ENCODE measurements at regions not wholly inside any gene's neighbourhood (a gene's known extent, or its start where the extent isn't known, plus 50 kb on each side); places are given as distances from the start of the nearest gene placed in this dataset.

DNA sequence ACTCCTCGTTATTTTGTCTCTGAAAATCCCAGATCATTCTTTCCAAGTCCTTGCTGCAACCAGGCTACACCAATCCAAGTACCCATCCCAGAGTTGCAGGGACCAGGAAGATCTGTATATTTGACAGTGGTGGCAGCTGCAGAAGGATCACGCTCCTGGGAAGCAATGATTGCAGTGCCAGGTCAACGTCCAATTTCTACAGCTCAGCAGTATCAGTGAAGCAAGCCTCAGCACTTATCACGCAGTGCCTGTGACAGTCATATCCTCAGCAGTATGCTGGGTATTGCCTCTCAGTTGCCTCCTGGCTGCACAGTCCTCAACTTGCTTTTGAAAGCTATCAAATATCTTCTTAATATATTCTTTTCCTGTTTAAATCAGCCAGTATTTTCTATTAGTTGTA lies 66.7 kb downstream of the BARHL2 start:
- Histone ChIP-seq H3K27me3 (ENCODE audit: insufficient read depth, low read length) (no peaks in the 10 kb centered on the region), H3K4me3 (ENCODE audit: low read length) (no peak overlapping the region), H3K9me3 (ENCODE audit: insufficient read depth, low read depth, low read length) (no peaks in the 10 kb centered on the region), H3K27ac (ENCODE audit: low read depth, low read length) (no peak overlapping the region), H3K9ac (ENCODE audit: low read depth, low read length) (no peak overlapping the region), H3K36me3 (ENCODE audit: insufficient read depth, low read length) (no peaks in the 10 kb centered on the region), H3K4me1 (ENCODE audit: insufficient read depth, low read length) (no peaks in the 10 kb centered on the region)
- 90% methylated on average over 4 of the region's 4 CpGs for WGBS

DNA sequence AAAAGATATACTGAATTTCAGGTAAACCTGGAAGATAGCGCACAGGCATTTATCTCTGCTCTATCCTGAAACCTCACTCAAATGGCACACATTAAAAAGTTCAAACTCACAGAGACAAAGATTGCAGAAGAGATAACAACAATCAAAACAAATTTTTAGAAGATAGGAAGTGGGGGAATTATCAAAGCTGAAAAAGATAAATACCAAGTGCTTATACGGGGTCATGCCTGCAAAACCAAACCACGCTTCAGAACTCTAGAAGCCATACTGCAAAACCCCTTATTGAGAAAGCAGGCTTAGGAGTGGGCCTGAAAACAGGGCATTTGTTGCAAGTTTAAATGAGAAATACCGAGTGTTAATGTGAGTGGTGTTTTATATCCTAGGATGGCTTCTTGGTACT lies 76.8 kb downstream of the BARHL2 start:
- no peak overlapping the region for H3K4me3 ChIP-seq (ENCODE audit: low read length)
- 0 out of 2 replicates have a peak, but pooled peaks cover 3% of the 10 kb centered on the region for H3K4me1 ChIP-seq (ENCODE audit: insufficient read depth, low read length)
- 98% methylated on average over 4 of the region's 4 CpGs for WGBS
- no peaks in the 10 kb centered on the region for H3K27me3 ChIP-seq (ENCODE audit: insufficient read depth, low read length)
- H3K27ac ChIP-seq (ENCODE audit: low read depth, low read length) = no peak overlapping the region
- H3K9ac ChIP-seq (ENCODE audit: low read depth, low read length) = no peak overlapping the region
- no peaks in the 10 kb centered on the region for H3K9me3 ChIP-seq (ENCODE audit: insufficient read depth, low read depth, low read length)
- H3K36me3 ChIP-seq (ENCODE audit: insufficient read depth, low read length) = no peaks in the 10 kb centered on the region

DNA sequence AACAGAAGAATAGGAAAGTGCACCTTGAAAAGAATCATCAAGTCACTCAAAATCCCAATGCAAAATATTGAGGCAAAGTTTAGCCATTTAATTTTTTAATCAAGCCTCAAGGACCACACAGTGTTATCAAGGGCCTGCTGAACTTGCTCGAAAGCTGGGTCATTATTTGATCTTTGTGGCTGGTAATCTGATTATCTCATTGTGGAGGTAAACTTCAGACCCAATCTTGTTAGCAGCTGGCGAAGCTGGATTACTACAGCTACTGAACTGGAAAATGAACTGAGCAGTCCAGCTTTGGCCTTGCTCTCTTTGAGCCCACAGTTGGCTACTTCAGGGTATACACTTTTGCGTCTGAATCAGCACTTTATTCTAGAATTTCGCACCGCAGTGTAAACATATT lies 94.4 kb downstream of the BARHL2 start:
- no peak overlapping the region for H3K27ac ChIP-seq (ENCODE audit: low read depth, low read length)
- WGBS = 93% methylated on average over 5 of the region's 5 CpGs
- no peaks in the 10 kb centered on the region for H3K36me3 ChIP-seq (ENCODE audit: insufficient read depth, low read length)
- H3K27me3 ChIP-seq (ENCODE audit: insufficient read depth, low read length) = no peaks in the 10 kb centered on the region
- no peaks in the 10 kb centered on the region for H3K4me1 ChIP-seq (ENCODE audit: insufficient read depth, low read length)
- H3K9me3 ChIP-seq (ENCODE audit: insufficient read depth, low read depth, low read length) = no peaks in the 10 kb centered on the region
- H3K4me3 ChIP-seq (ENCODE audit: low read length) = no peak overlapping the region
- no peak overlapping the region for H3K9ac ChIP-seq (ENCODE audit: low read depth, low read length)

DNA sequence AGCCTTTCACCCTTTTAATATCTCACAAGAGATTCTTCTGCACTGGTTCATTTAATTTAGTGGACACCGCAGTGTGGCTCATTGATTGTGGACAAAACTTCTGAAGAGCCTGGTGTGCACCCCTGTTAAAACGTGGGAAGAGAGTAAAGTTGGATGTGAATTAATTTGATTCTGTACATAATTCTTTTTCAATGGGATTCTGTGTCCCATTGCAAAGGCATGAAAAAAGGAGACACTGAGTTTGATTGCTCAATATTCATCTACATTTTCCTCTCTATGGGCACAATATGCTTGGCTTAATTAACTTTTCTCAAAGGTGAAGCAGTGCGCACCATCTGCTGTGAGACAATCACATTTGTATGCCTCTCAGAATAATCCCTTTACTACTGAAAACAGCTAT lies 95.1 kb downstream of the BARHL2 start:
- H3K4me3 ChIP-seq (ENCODE audit: low read length) = no peak overlapping the region
- H3K27me3 ChIP-seq (ENCODE audit: insufficient read depth, low read length) = no peaks in the 10 kb centered on the region
- H3K9me3 ChIP-seq (ENCODE audit: insufficient read depth, low read depth, low read length) = no peaks in the 10 kb centered on the region
- 94% methylated on average over 3 of the region's 3 CpGs for WGBS
- H3K27ac ChIP-seq (ENCODE audit: low read depth, low read length) = no peak overlapping the region
- no peaks in the 10 kb centered on the region for H3K4me1 ChIP-seq (ENCODE audit: insufficient read depth, low read length)
- H3K9ac ChIP-seq (ENCODE audit: low read depth, low read length) = no peak overlapping the region
- H3K36me3 ChIP-seq (ENCODE audit: insufficient read depth, low read length) = no peaks in the 10 kb centered on the region

DNA sequence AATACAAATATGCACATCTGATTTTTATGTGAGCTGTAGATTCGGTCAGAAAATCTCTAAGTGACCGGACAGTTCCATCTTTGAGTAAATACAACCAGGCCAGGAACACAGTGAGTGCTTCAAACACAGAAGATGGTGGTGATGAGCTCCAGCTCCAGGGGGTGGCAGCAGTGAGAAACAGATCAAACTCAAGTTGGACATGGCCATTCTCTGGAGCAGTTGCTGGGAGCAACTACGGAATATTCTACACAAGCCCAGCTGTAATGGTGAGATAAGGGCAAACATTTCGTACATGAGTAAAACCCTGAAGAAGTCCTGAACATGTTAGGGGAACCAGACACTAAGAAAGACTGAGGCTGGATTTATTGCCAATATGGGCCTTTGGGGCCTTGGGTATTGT lies 100.7 kb downstream of the BARHL2 start:
- no peaks in the 10 kb centered on the region for H3K9me3 ChIP-seq (ENCODE audit: insufficient read depth, low read depth, low read length)
- WGBS = 68% methylated on average over 4 of the region's 4 CpGs
- no peaks in the 10 kb centered on the region for H3K36me3 ChIP-seq (ENCODE audit: insufficient read depth, low read length)
- no peaks in the 10 kb centered on the region for H3K27me3 ChIP-seq (ENCODE audit: insufficient read depth, low read length)
- H3K4me1 ChIP-seq (ENCODE audit: insufficient read depth, low read length) = 0 out of 2 replicates have a peak, but pooled peaks cover 6% of the 10 kb centered on the region
- H3K9ac ChIP-seq (ENCODE audit: low read depth, low read length) = no peak overlapping the region
- no peak overlapping the region for H3K27ac ChIP-seq (ENCODE audit: low read depth, low read length)
- no peak overlapping the region for H3K4me3 ChIP-seq (ENCODE audit: low read length)

DNA sequence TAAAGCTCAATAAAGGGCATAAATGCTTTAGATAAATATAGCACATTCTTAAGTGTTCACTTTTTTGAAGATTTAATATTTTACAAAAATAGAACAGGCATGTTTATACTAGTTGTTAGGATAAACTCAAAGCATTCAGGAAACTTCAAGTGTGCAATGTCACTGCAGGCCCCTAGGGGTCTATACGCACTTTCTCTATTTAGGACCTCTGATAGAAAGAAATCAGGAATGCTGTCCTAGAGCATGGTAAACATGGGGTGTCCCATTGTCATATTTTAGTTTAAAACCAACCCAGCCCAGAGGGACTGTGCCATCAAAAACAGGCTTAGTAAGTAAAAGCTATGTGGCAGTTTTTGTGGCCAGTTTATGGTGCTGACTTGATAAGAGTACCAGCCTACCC lies 102.2 kb downstream of the BARHL2 start:
- WGBS = 77% methylated on average over 1 of the region's 1 CpG
- Histone ChIP-seq H3K27me3 (ENCODE audit: insufficient read depth, low read length) (no peaks in the 10 kb centered on the region), H3K4me1 (ENCODE audit: insufficient read depth, low read length) (0 out of 2 replicates have a peak, but pooled peaks cover 6% of the 10 kb centered on the region), H3K9ac (ENCODE audit: low read depth, low read length) (no peak overlapping the region), H3K9me3 (ENCODE audit: insufficient read depth, low read depth, low read length) (no peaks in the 10 kb centered on the region), H3K36me3 (ENCODE audit: insufficient read depth, low read length) (no peaks in the 10 kb centered on the region), H3K27ac (ENCODE audit: low read depth, low read length) (no peak overlapping the region), H3K4me3 (ENCODE audit: low read length) (no peak overlapping the region)

DNA sequence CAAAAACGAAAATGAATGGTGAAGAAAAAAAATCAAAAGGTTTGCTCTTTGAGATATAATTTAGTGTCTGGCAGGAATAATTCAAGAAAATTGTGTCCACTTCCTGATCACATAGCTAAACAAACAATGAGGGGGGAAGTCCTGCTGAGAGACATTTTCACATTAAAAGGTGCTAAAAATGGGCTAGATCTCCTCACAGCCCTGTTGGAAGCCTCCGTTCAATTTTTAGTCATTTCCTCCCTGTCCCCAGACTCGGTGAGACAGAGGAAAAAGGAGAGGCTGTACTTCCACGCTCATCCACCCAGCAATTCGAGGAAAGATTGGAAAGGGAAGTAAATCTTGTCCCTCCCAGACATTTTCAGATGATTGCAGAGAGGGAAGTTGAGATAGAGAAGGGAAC lies 103.7 kb downstream of the BARHL2 start:
- Histone ChIP-seq H3K4me1 (ENCODE audit: insufficient read depth, low read length) (0 out of 2 replicates have a peak, but pooled peaks cover 6% of the 10 kb centered on the region), H3K27ac (ENCODE audit: low read depth, low read length) (no peak overlapping the region), H3K9ac (ENCODE audit: low read depth, low read length) (no peak overlapping the region), H3K27me3 (ENCODE audit: insufficient read depth, low read length) (no peaks in the 10 kb centered on the region), H3K9me3 (ENCODE audit: insufficient read depth, low read depth, low read length) (no peaks in the 10 kb centered on the region), H3K4me3 (ENCODE audit: low read length) (no peak overlapping the region), H3K36me3 (ENCODE audit: insufficient read depth, low read length) (no peaks in the 10 kb centered on the region)
- 29% methylated on average over 3 of the region's 5 CpGs for WGBS

DNA sequence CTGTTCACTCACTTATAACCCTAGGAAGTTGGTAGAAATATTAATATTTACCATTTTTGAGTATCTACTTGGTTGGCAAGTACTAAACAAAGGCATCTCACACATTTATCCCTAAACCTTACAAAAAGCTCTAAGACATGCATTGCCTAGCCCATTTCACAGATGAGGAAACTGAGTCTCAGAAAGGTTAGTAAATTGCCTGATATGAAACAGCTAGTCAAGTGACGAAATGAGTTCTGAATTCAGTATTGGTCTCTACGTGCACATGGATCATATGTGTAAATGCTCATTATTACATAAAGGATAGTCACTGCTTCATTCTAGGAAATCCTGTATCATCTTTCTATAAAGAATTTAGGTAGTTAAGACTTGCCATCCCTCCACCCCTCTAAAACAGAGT lies 105.1 kb downstream of the BARHL2 start:
- Histone ChIP-seq H3K4me1 (ENCODE audit: insufficient read depth, low read length) (0 out of 2 replicates have a peak, but pooled peaks cover 6% of the 10 kb centered on the region), H3K27me3 (ENCODE audit: insufficient read depth, low read length) (no peaks in the 10 kb centered on the region), H3K36me3 (ENCODE audit: insufficient read depth, low read length) (no peaks in the 10 kb centered on the region), H3K9me3 (ENCODE audit: insufficient read depth, low read depth, low read length) (no peaks in the 10 kb centered on the region), H3K4me3 (ENCODE audit: low read length) (no peak overlapping the region), H3K27ac (ENCODE audit: low read depth, low read length) (no peak overlapping the region), H3K9ac (ENCODE audit: low read depth, low read length) (no peak overlapping the region)
- WGBS = 100% methylated on average over 1 of the region's 2 CpGs

DNA sequence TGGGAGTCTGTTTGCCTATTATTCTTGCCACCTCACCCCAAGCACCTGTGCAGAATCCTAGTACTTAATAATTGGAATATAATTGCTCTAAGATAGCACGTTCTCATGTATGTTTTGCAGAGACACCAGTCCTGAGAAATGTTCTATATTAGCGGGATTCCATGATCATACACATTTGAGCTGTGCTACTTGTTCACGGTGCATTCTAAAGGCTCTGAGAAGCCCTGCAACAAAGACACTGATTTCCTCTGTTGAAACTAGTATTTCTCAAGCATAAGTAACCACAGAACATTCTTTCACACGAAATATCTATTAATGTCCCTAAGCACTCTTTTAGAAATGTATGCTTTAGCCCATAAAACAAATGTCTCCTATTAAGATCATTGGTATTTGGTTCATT lies 109.4 kb downstream of the BARHL2 start:
- Histone ChIP-seq H3K4me1 (ENCODE audit: insufficient read depth, low read length) (no peaks in the 10 kb centered on the region), H3K9me3 (ENCODE audit: insufficient read depth, low read depth, low read length) (no peaks in the 10 kb centered on the region), H3K9ac (ENCODE audit: low read depth, low read length) (no peak overlapping the region), H3K27ac (ENCODE audit: low read depth, low read length) (no peak overlapping the region), H3K27me3 (ENCODE audit: insufficient read depth, low read length) (no peaks in the 10 kb centered on the region), H3K36me3 (ENCODE audit: insufficient read depth, low read length) (no peaks in the 10 kb centered on the region), H3K4me3 (ENCODE audit: low read length) (no peak overlapping the region)
- WGBS = 96% methylated on average over 4 of the region's 4 CpGs

DNA sequence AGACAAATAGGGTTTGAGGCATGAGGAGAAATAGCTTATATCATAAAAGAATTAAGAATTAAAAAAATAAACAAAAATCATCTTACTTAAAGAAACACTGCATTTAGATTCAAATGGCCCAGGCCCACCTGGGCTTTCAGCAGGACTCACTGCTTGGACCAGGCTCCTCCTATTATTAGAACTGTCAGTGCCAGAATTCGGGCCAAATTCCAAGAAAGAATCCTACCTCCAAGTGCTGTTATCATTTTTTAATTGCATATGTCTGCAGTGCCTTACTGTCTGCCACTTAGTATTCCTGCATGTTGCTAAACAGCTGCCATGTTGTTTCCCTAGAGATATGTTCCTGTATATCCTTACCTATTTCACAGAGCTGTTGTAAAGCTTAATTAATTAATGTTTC lies 112.0 kb downstream of the BARHL2 start:
- no peak overlapping the region for H3K9ac ChIP-seq (ENCODE audit: low read depth, low read length)
- H3K4me1 ChIP-seq (ENCODE audit: insufficient read depth, low read length) = no peaks in the 10 kb centered on the region

DNA sequence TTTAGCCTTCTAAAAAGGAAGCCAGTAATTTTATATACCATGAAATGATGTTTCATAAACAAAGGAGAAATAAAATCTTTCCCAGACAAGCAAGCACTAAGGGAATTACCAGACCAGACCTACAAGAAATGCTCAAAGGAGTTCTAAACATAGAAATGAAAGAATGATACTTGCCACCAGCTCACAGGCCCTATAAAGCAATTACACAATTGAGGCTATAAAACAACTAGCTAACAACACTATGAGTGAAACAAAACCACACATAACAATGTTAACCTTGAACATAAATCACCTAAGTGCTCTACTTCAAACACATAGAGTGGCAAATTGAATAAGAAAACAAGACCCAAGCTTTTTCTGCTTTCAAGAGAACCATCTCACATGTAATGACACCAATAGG lies 123.8 kb downstream of the BARHL2 start:
- H3K36me3 ChIP-seq (ENCODE audit: insufficient read depth, low read length) = no peaks in the 10 kb centered on the region
- peaks cover 3% of the 10 kb centered on the region; the same call in 1 of the 2 replicates for H3K9me3 ChIP-seq (ENCODE audit: insufficient read depth, low read depth, low read length)
- H3K27ac ChIP-seq (ENCODE audit: low read depth, low read length) = no peak overlapping the region
- H3K4me1 ChIP-seq (ENCODE audit: insufficient read depth, low read length) = no peaks in the 10 kb centered on the region
- no peak overlapping the region for H3K4me3 ChIP-seq (ENCODE audit: low read length)
- H3K27me3 ChIP-seq (ENCODE audit: insufficient read depth, low read length) = no peaks in the 10 kb centered on the region
- no peak overlapping the region for H3K9ac ChIP-seq (ENCODE audit: low read depth, low read length)

More for the DNA sequence above, 112.0 kb downstream of the BARHL2 start:
- Histone ChIP-seq H3K27ac (ENCODE audit: low read depth, low read length) (no peak overlapping the region), H3K4me3 (ENCODE audit: low read length) (no peak overlapping the region), H3K27me3 (ENCODE audit: insufficient read depth, low read length) (no peaks in the 10 kb centered on the region), H3K9me3 (ENCODE audit: insufficient read depth, low read depth, low read length) (no peaks in the 10 kb centered on the region), H3K36me3 (ENCODE audit: insufficient read depth, low read length) (no peaks in the 10 kb centered on the region)
- WGBS = 95% methylated on average over 1 of the region's 1 CpG

DNA sequence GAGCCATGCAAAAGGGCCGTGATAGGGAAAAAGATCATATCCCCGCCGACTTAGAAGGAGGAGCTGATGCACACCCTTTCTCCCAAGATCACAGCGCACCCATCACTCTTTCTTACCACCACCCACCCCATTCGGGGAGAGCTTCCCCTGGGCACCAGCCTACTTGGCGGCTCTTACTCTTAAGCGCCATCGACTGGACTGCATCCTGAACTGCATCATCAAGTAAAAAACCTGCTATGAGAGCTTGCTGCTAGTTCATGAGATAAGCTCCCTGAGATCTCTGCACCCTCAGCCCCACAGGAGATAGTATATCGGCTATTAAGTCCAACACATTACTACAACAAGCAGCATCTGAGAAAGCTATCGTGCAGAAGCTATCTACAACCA lies 125.1 kb downstream of the BARHL2 start:
- Histone ChIP-seq H3K4me1 (ENCODE audit: insufficient read depth, low read length) (no peaks in the 10 kb centered on the region), H3K4me3 (ENCODE audit: low read length) (no peak overlapping the region), H3K36me3 (ENCODE audit: insufficient read depth, low read length) (no peaks in the 10 kb centered on the region), H3K9ac (ENCODE audit: low read depth, low read length) (no peak overlapping the region), H3K27me3 (ENCODE audit: insufficient read depth, low read length) (no peaks in the 10 kb centered on the region), H3K27ac (ENCODE audit: low read depth, low read length) (no peak overlapping the region), H3K9me3 (ENCODE audit: insufficient read depth, low read depth, low read length) (peaks cover under 1% of the 10 kb centered on the region; the same call in 1 of the 2 replicates)
- 87% methylated on average over 10 of the region's 10 CpGs for WGBS

Measured in HUES64 (cell line).